ENCODE measurements at regions not wholly inside any gene's neighbourhood (a gene's known extent, or its start where the extent isn't known, plus 50 kb on each side); places are given as distances from the start of the nearest gene placed in this dataset.

- TF ChIP-seq TAF1 (IDR thresholded peaks at IDR 0.05; ENCODE audit: borderline replicate concordance, insufficient read depth, low read length), result no peak
- no peak for TF ChIP-seq SIN3A (IDR thresholded peaks at IDR 0.05; ENCODE audit: borderline replicate concordance, insufficient read depth, low read length)
- no peak for TF ChIP-seq FOXP2 (optimal IDR thresholded peaks at IDR 0.05; ENCODE audit: borderline replicate concordance, extremely low read depth, extremely low read length, insufficient read depth)
- TF ChIP-seq REST (IDR thresholded peaks at IDR 0.05; ENCODE audit: insufficient read depth in 1 of 2, low read depth in 2 of 2, low read length in 2 of 2), result no peak
- TF ChIP-seq POLR2AphosphoS5 (IDR thresholded peaks at IDR 0.05; ENCODE audit: low read depth, low read length), result no peak
These were observed 640.9 kb downstream of the SEMA5A start for GRCh38 chr5:8905021-8905420.

DNA sequence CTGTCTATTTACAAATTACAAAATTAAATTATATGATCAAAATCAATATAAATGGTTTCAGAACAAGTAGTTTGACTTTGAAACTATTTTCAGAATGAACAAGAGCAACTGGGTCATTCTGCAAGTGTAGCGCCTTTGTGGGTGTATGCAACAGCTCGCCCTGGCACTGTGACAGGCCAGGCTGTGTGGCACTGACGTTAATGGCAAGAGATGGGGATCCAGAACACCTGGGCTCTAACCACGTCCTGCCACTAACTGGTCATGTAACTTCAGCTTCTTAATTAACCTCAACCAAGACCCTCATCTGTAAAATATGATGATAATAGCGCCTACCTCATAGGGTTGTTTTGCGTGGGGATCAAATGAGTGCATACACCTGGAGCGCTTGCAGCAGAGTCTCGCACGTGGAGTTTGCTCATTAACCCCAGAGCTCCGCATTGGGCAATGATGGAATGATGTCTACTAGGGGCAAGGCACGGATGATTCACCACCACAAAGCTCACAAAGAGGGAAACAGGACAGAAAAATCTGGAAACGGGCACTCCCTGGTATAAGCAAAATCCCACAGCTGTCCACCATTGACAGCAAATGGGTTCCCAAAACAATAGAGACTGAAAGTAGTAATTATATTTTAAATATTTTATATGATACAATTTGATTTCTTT, 639.4 kb downstream of the SEMA5A start:
- no peak for TF ChIP-seq REST (IDR thresholded peaks at IDR 0.05; ENCODE audit: insufficient read depth in 1 of 2, low read depth in 2 of 2, low read length in 2 of 2)
- no peak for TF ChIP-seq POLR2AphosphoS5 (IDR thresholded peaks at IDR 0.05; ENCODE audit: low read depth, low read length)
- no peak for TF ChIP-seq FOXP2 (optimal IDR thresholded peaks at IDR 0.05; ENCODE audit: borderline replicate concordance, extremely low read depth, extremely low read length, insufficient read depth)
- TF ChIP-seq TAF1 (IDR thresholded peaks at IDR 0.05; ENCODE audit: borderline replicate concordance, insufficient read depth, low read length), result no peak
- TF ChIP-seq SIN3A (IDR thresholded peaks at IDR 0.05; ENCODE audit: borderline replicate concordance, insufficient read depth, low read length), result no peak

DNA sequence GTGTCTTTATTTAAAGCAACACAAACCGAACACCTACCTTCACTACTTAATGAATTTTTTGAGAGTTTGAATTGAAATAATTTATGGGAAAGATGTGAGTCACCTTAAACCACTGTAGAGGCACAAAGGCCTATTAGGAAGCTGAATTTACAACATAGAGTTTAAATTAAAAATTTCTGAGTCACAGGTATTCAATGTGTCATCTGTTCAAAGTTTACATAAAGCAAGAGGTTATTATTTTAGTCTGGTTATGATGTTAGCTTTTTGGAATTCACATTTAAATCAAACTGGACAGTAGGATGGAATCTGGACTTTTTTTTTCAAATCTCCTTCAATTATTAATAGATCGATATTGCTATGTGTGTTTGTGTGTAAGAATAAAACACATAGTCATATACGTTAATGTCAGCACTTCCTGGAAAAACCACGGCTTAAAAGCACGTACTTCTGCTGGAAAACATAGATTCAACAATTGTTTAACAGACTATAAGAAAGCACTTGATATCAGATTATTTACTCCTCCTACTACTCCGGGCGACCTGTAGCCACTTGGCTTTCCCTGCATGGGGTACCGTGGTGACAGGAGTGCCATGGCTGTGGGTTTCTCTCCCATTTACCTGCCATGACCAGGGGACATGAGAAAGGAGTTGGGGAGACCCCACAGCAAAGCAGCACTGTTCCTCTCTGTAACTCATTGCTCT, 638.6 kb downstream of the SEMA5A start:
- TF ChIP-seq SIN3A (IDR thresholded peaks at IDR 0.05; ENCODE audit: borderline replicate concordance, insufficient read depth, low read length) (no peak), REST (IDR thresholded peaks at IDR 0.05; ENCODE audit: insufficient read depth in 1 of 2, low read depth in 2 of 2, low read length in 2 of 2) (no peak), TAF1 (IDR thresholded peaks at IDR 0.05; ENCODE audit: borderline replicate concordance, insufficient read depth, low read length) (no peak), POLR2AphosphoS5 (IDR thresholded peaks at IDR 0.05; ENCODE audit: low read depth, low read length) (no peak), FOXP2 (optimal IDR thresholded peaks at IDR 0.05; ENCODE audit: borderline replicate concordance, extremely low read depth, extremely low read length, insufficient read depth) (no peak)

GRCh38 chr5:8908055-8908683, 637.7 kb downstream of the SEMA5A start:
- TF ChIP-seq FOXP2 (optimal IDR thresholded peaks at IDR 0.05; ENCODE audit: borderline replicate concordance, extremely low read depth, extremely low read length, insufficient read depth), result no peak
- TF ChIP-seq TAF1 (IDR thresholded peaks at IDR 0.05; ENCODE audit: borderline replicate concordance, insufficient read depth, low read length), result no peak
- no peak for TF ChIP-seq SIN3A (IDR thresholded peaks at IDR 0.05; ENCODE audit: borderline replicate concordance, insufficient read depth, low read length)
- TF ChIP-seq POLR2AphosphoS5 (IDR thresholded peaks at IDR 0.05; ENCODE audit: low read depth, low read length), result no peak
- no peak for TF ChIP-seq REST (IDR thresholded peaks at IDR 0.05; ENCODE audit: insufficient read depth in 1 of 2, low read depth in 2 of 2, low read length in 2 of 2)

Data from PFSK-1 (cell line).